GM19238 (cell line): ENCODE measurements at regions not wholly inside any gene's neighbourhood (a gene's known extent, or its start where the extent isn't known, plus 50 kb on each side); places are given as distances from the start of the nearest gene placed in this dataset.

ENCODE experiments used
- DNase-seq: peaks from one replicate; pipeline ENCODE4 v3.0.0; 2011; ENCODE audit warnings: low spot score; ENCODE audit not compliant: insufficient read length

DNA sequence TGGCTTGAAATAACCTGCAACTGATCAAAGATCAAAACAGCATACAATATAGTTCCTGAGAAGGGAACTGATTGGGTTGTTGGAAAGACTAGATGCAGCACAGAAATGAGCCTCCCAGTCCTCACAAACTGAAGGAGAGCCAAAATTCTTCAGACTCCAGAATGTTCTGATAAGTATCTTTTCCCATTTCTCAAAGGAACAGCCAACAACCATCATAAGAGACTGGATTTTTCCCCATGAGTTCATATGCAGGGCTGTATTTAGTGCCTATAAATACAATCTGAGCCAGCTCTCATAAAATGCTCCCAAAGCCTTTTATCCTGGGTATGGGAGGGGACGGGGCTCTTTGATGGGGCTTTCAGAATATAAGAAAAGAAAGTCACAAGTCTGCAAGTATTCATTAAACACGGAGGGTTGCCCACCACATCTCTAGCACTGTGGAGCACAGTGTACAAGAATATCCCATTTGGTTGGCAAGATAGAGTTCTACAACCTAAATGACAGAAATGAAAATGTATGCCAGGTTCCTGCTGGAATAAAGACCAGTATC lies 50.7 kb upstream of the LYVE1 start:
- no peak for DNase-seq

GRCh38 chr11:10618490-10618889 lies 50.0 kb upstream of the LYVE1 start:
- no peak for DNase-seq
